A673 (cell line): ENCODE measurements at regions not wholly inside any gene's neighbourhood (a gene's known extent, or its start where the extent isn't known, plus 50 kb on each side); places are given as distances from the start of the nearest gene placed in this dataset.

Source experiments
- BruUV-seq: library from RNA; stranded (reverse); fragments of 400-500 nt; replicated peaks from 2 replicates; lab custom pipeline; 2021; lab: Mats Ljungman, UMichigan
- CTCF ChIA-PET: fragments of 300-600 bp; sonication (Branson Sonifier 250); formaldehyde crosslinking; loops from one replicate; lab custom pipeline; 2022; ENCODE audit warnings: antibody characterized with exemption; lab: Charles Lee
- POLR2A ChIA-PET: fragments of 300-600 bp; sonication (Branson Sonifier 250); formaldehyde crosslinking; loops from one replicate; lab custom pipeline; 2022; ENCODE audit warnings: antibody characterized with exemption; ENCODE audit not compliant: low non-redundant PET; lab: Charles Lee
- DNase-seq: peaks from one replicate; pipeline ENCODE4 v3.0.0-alpha.2; 2015; ENCODE audit warnings: low spot score
- H3K27ac ChIP-seq: fragments of 200-600 bp; sonication (generic); 2 replicates; pipeline ENCODE4 v1.5.1; 2016; ENCODE audit warnings: mixed run types, low read depth, mild to moderate bottlenecking, mixed read lengths, antibody characterized with exemption, low read length; ENCODE audit not compliant: poor library complexity, severe bottlenecking
- H3K27me3 ChIP-seq: fragments of 200-600 bp; sonication (generic); replicated peaks from 2 replicates; pipeline ENCODE4 v1.6.1; 2017; ENCODE audit warnings: mixed run types, low read depth, mild to moderate bottlenecking, mixed read lengths, antibody characterized with exemption, low read length; ENCODE audit not compliant: insufficient read depth, poor library complexity
- H3K36me3 ChIP-seq: fragments of 200-600 bp; sonication (generic); 2 replicates; pipeline ENCODE4 v1.6.1; 2016; ENCODE audit warnings: mixed run types, mild to moderate bottlenecking, mixed read lengths, antibody characterized with exemption, low read length; ENCODE audit not compliant: insufficient read depth, poor library complexity, severe bottlenecking
- H3K4me1 ChIP-seq: fragments of 200-600 bp; sonication (generic); 2 replicates; pipeline ENCODE4 v1.6.1; 2017; ENCODE audit warnings: mixed run types, mild to moderate bottlenecking, mixed read lengths, antibody characterized with exemption, low read length; ENCODE audit not compliant: insufficient read depth, poor library complexity, severe bottlenecking
- H3K4me3 ChIP-seq: fragments of 200-600 bp; sonication (generic); 2 replicates; pipeline ENCODE4 v1.5.1; 2016; ENCODE audit warnings: low read depth, mixed run types, mild to moderate bottlenecking, mixed read lengths, low read length; ENCODE audit not compliant: poor library complexity, severe bottlenecking
- H3K9me3 ChIP-seq: fragments of 200-600 bp; sonication (generic); 2 replicates; pipeline ENCODE4 v1.6.1; 2016; ENCODE audit warnings: mixed run types, low read depth, mild to moderate bottlenecking, mixed read lengths, antibody characterized with exemption, low read length; ENCODE audit not compliant: poor library complexity, severe bottlenecking
- EZH2 ChIP-seq: fragments of 200-600 bp; sonication (generic); IDR thresholded peaks from 2 replicates; pipeline ENCODE4 v1.6.1; 2017; ENCODE audit warnings: borderline replicate concordance, low read depth, mild to moderate bottlenecking, mixed read lengths, antibody characterized with exemption, low read length; ENCODE audit not compliant: poor library complexity, severe bottlenecking
- intact Hi-C: fragments of 100-400 bp; cut with micrococcal nuclease; formaldehyde crosslinking; loops from one replicate; pipeline ENCODE4 v1.10.0; 2022; ENCODE audit not compliant: unreplicated experiment
- TF ChIP-seq, protein P1 (sequence below): fragments of 300-800, 200-600 bp; sonication (generic); conservative IDR thresholded peaks from 2 replicates; pipeline ENCODE4 v1.5.1; 2017; ENCODE audit warnings: low read depth, mild to moderate bottlenecking, antibody characterized with exemption, low read length, moderate library complexity, mixed read lengths

DNA sequence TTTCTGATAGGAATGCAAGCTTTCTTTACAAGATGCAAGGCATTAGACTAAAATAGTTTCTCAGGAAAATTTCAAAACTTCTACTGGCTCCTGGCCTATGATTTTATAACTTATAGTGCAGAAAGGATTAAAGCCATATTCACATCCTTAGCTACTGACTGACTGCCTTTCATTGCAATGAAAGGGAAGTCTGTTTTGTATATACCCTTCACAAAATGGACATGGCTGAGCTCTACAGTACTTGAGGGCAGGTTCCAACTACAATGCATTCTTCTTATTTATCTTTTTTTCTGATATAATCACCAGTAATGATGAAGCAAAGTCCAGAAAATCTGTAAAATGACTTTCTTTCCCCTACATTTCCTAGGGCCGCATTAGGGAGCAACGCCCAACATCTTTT, 100.5 kb upstream of the ESRRG start:
- H3K4me3 ChIP-seq, result no peak overlapping the region
- no peaks in the 10 kb centered on the region for H3K9me3 ChIP-seq
- DNase-seq, result no peak
- ChIA-PET CTCF (no interaction called here), POLR2A (no interaction called here)
- peaks cover 19% of the 10 kb centered on the region for H3K27me3 ChIP-seq
- H3K4me1 ChIP-seq, result no peaks in the 10 kb centered on the region
- intact Hi-C loops, result no loop called here
- BruUV-seq, result no TSS peak
- no peaks in the 10 kb centered on the region for H3K36me3 ChIP-seq
- H3K27ac ChIP-seq, result no peak overlapping the region
- no peak for TF ChIP-seq EZH2
- TF ChIP-seq, protein P1, sequence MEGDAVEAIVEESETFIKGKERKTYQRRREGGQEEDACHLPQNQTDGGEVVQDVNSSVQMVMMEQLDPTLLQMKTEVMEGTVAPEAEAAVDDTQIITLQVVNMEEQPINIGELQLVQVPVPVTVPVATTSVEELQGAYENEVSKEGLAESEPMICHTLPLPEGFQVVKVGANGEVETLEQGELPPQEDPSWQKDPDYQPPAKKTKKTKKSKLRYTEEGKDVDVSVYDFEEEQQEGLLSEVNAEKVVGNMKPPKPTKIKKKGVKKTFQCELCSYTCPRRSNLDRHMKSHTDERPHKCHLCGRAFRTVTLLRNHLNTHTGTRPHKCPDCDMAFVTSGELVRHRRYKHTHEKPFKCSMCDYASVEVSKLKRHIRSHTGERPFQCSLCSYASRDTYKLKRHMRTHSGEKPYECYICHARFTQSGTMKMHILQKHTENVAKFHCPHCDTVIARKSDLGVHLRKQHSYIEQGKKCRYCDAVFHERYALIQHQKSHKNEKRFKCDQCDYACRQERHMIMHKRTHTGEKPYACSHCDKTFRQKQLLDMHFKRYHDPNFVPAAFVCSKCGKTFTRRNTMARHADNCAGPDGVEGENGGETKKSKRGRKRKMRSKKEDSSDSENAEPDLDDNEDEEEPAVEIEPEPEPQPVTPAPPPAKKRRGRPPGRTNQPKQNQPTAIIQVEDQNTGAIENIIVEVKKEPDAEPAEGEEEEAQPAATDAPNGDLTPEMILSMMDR, result no peak

DNA sequence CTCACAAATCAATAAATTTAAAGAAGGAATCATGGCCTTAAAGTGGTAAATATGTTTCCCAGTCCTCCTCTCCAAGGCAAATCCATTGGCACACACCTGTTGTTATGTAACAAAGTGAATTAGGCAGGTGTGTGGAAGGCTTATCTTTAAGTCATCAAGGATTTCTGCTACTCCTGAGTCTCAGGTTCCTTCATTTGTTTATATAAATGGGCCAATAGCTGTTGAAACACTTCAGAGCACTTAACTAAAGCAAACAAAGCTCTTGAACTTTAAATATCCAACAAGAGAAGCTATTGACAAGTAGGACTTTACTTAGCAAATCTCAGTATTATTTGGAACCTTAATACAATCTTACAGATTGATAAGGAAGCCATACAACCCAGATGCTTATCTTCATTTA, 99.3 kb upstream of the ESRRG start:
- no peak overlapping the region for H3K4me3 ChIP-seq
- H3K9me3 ChIP-seq, result no peaks in the 10 kb centered on the region
- POLR2A ChIA-PET, result no interaction called here
- no TSS peak for BruUV-seq
- H3K27me3 ChIP-seq, result peaks cover 21% of the 10 kb centered on the region
- H3K36me3 ChIP-seq, result no peaks in the 10 kb centered on the region
- CTCF ChIA-PET, result no interaction called here
- H3K4me1 ChIP-seq, result no peaks in the 10 kb centered on the region
- no peak for DNase-seq
- H3K27ac ChIP-seq, result no peak overlapping the region
- intact Hi-C loops, result no loop called here
- TF ChIP-seq, protein P1, result no peak
- no peak for TF ChIP-seq EZH2

DNA sequence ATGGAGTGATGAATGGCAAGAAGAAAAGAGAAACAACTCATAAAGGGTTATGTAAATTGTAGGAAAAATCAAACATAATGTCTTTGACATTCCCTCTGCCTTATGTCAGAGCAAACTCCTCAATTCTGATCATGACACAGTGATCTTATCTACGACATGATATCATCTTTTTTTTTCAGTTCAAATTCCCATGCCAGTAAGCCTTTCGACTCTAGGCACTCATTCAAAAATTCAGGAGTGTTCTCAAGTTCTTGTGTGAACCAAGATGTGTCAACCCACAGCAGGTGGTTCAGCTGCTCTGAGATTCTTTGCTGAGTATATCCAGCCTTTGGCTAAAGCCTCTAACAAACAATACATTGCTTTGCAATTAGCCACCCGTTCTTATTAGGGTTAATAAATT, 97.1 kb upstream of the ESRRG start:
- Histone ChIP-seq H3K27ac (no peak overlapping the region), H3K36me3 (no peaks in the 10 kb centered on the region), H3K27me3 (peaks cover 40% of the 10 kb centered on the region), H3K4me3 (no peak overlapping the region), H3K4me1 (no peaks in the 10 kb centered on the region), H3K9me3 (no peaks in the 10 kb centered on the region)
- DNase-seq, result no peak
- intact Hi-C loops, result no loop called here
- no TSS peak for BruUV-seq
- ChIA-PET CTCF (no interaction called here), POLR2A (no interaction called here)
- no peak for TF ChIP-seq EZH2
- TF ChIP-seq, protein P1, result no peak
